HCT116 (cell line): ENCODE measurements at regions not wholly inside any gene's neighbourhood (a gene's known extent, or its start where the extent isn't known, plus 50 kb on each side); places are given as distances from the start of the nearest gene placed in this dataset.

Source experiments
- ATAC-seq: fragments of 200-7000 bp; cut with Tn5 transposase; 2 replicates; pipeline ENCODE4 v1.9.1; 2020; ENCODE audit warnings: mild to moderate bottlenecking, moderate library complexity
- BruUV-seq: library from RNA; stranded (reverse); fragments of 400-500 nt; replicated peaks from 2 replicates; lab custom pipeline; 2021; lab: Mats Ljungman, UMichigan
- CTCF ChIA-PET: fragments of 300-600 bp; sonication (Branson Sonifier 250); formaldehyde crosslinking; loops from one replicate; lab custom pipeline; 2021; ENCODE audit warnings: antibody characterized with exemption; lab: Charles Lee
- POLR2A ChIA-PET: fragments of 300-600, 350-600 bp; sonication (Branson Sonifier 250); formaldehyde crosslinking; loops from one replicate; lab custom pipeline; 2021; ENCODE audit warnings: antibody characterized with exemption; lab: Charles Lee
- RAD21 ChIA-PET, 2 experiments: fragments of 300-600 bp; sonication (Branson Sonifier 250); formaldehyde crosslinking; loops; one replicate each; lab custom pipeline; 2023; ENCODE audit warnings: low total read pairs in 2 of 2; ENCODE audit not compliant: uncharacterized antibody in 2 of 2, unreplicated experiment in 2 of 2, low non-redundant PET in 1 of 2; lab: Charles Lee
- DNase-seq: peaks from one replicate; pipeline ENCODE4 v3.0.0-alpha.2; 2010; ENCODE audit warnings: low read depth, low spot score
- H2AFZ ChIP-seq: fragments of 200-600 bp; shearing (Covaris generic), sonication (generic); 2 replicates; pipeline ENCODE4 v1.6.1; 2017; ENCODE audit warnings: low read depth, mixed run types, mixed read lengths, antibody characterized with exemption, low read length; ENCODE audit not compliant: poor library complexity, severe bottlenecking
- H3K27ac ChIP-seq: 2 replicates; pipeline ENCODE4 v1.5.1; 2012; ENCODE audit warnings: low read depth, low read length
- H3K27me3 ChIP-seq: fragments of 200-600 bp; sonication (generic); 2 replicates; pipeline ENCODE4 v1.6.1; 2016; ENCODE audit warnings: mixed run types, low read length, mixed read lengths; ENCODE audit not compliant: insufficient read depth
- H3K36me3 ChIP-seq, 2 experiments: fragments of 200-500 bp in 1 of 2; fragments of 200-600 bp in 1 of 2; sonication (Bioruptor generic) in 1 of 2; sonication (generic) in 1 of 2; 2 replicates each; pipeline versions ENCODE4 v1.5.1 to v1.6.1; 2014 to 2016; ENCODE audit warnings: low read length in 2 of 2, inconsistent platforms in 1 of 2, mixed read lengths in 1 of 2, mixed run types in 1 of 2; ENCODE audit not compliant: insufficient read depth in 2 of 2, control insufficient read depth in 1 of 2
- H3K4me1 ChIP-seq, 2 experiments: fragments of 200-600 bp in 1 of 2; sonication (generic) in 1 of 2; 2 replicates each; pipeline versions ENCODE4 v1.5.1 to v1.6.1; 2012 to 2017; ENCODE audit warnings: low read length in 2 of 2, inconsistent platforms in 1 of 2, mild to moderate bottlenecking in 1 of 2, mixed read lengths in 1 of 2, mixed run types in 1 of 2, moderate library complexity in 1 of 2; ENCODE audit not compliant: insufficient read depth in 2 of 2, control insufficient read depth in 1 of 2
- H3K4me2 ChIP-seq: fragments of 200-600 bp; sonication (generic); 2 replicates; pipeline ENCODE4 v1.6.1; 2017; ENCODE audit warnings: mixed run types, low read length, mixed read lengths
- H3K4me3 ChIP-seq, 2 experiments: fragments of 200-600 bp in 1 of 2; sonication (generic) in 1 of 2; replicated peaks in 1 of 2; 2 replicates each; pipeline ENCODE4 v1.5.1; 2011 to 2016; ENCODE audit warnings: low read length in 2 of 2, control low read depth in 1 of 2, low read depth in 1 of 2, mild to moderate bottlenecking in 1 of 2, mixed read lengths in 1 of 2, mixed run types in 1 of 2
- H3K79me2 ChIP-seq: fragments of 200-600 bp; sonication (generic); 2 replicates; pipeline ENCODE4 v1.6.1; 2017; ENCODE audit warnings: mild to moderate bottlenecking, mixed run types, low read length, moderate library complexity, mixed read lengths; ENCODE audit not compliant: insufficient read depth
- H3K9ac ChIP-seq: fragments of 200-600 bp; sonication (generic); 2 replicates; pipeline ENCODE4 v1.6.1; 2016; ENCODE audit warnings: low read length, mixed read lengths
- H3K9me2 ChIP-seq: fragments of 200-600 bp; sonication (generic), shearing (Covaris generic); 2 replicates; pipeline ENCODE4 v1.6.1; 2017; ENCODE audit warnings: mixed run types, mild to moderate bottlenecking, moderate library complexity; ENCODE audit not compliant: insufficient read depth
- H3K9me3 ChIP-seq, 2 experiments: fragments of 200-500 bp in 1 of 2; fragments of 200-600 bp in 1 of 2; sonication (Bioruptor generic) in 1 of 2; sonication (generic) in 1 of 2; 2 replicates each; pipeline ENCODE4 v1.6.1; 2014 to 2017; ENCODE audit warnings: low read length in 2 of 2, mixed read lengths in 2 of 2, inconsistent platforms in 1 of 2, low read depth in 1 of 2, mild to moderate bottlenecking in 1 of 2, mixed run types in 1 of 2, moderate library complexity in 1 of 2; ENCODE audit not compliant: control insufficient read depth in 1 of 2, insufficient read depth in 1 of 2
- H4K20me1 ChIP-seq: fragments of 200-600 bp; sonication (generic), shearing (Covaris generic); 2 replicates; pipeline ENCODE4 v1.6.1; 2017; ENCODE audit warnings: mixed run types, mild to moderate bottlenecking, moderate library complexity; ENCODE audit not compliant: insufficient read depth
- CEBPB ChIP-seq: IDR thresholded peaks from 2 replicates; pipeline ENCODE4 v1.6.1; 2012; ENCODE audit warnings: low read depth
- EGR1 ChIP-seq: IDR thresholded peaks from 2 replicates; pipeline ENCODE4 v1.6.1; 2012; ENCODE audit warnings: low read depth
- ELF1 ChIP-seq: IDR thresholded peaks from 2 replicates; pipeline ENCODE4 v1.6.1; 2012; ENCODE audit warnings: low read depth, borderline replicate concordance
- EZH2 ChIP-seq: fragments of 200-600 bp; sonication (generic); IDR thresholded peaks from 2 replicates; pipeline ENCODE4 v1.6.1; 2017; ENCODE audit warnings: antibody characterized with exemption, mixed run types
- EZH2phosphoT487 ChIP-seq: fragments of 200-600 bp; IDR thresholded peaks from 2 replicates; pipeline ENCODE4 v1.6.1; 2018; ENCODE audit warnings: antibody characterized with exemption, borderline replicate concordance
- FOSL1 ChIP-seq: IDR thresholded peaks from 2 replicates; pipeline ENCODE4 v1.6.1; 2012; ENCODE audit warnings: low read depth
- RAD21 ChIP-seq: IDR thresholded peaks from 2 replicates; pipeline ENCODE4 v1.6.1; 2012; ENCODE audit warnings: low read depth, mild to moderate bottlenecking
- TCF7L2 ChIP-seq: IDR thresholded peaks from 2 replicates; pipeline ENCODE4 v1.7.0; 2011; ENCODE audit warnings: borderline replicate concordance, inconsistent platforms; ENCODE audit not compliant: insufficient read depth, insufficient read length; ENCODE audit errors: extremely low read depth
- ZFX ChIP-seq: fragments of 450-650 bp; IDR thresholded peaks from 2 replicates; pipeline ENCODE4 v1.6.1; 2017
- ZNF274 ChIP-seq: fragments of 200-500 bp; sonication (Bioruptor generic); IDR thresholded peaks from 2 replicates; pipeline ENCODE4 v1.6.1; 2014; ENCODE audit warnings: mild to moderate bottlenecking, low read depth, low read length, inconsistent platforms
- intact Hi-C: fragments of 100-400 bp; cut with micrococcal nuclease; formaldehyde crosslinking; loops from 2 replicates; pipeline ENCODE4 v1.10.0; 2022
- TF ChIP-seq, protein P1 (sequence below): IDR thresholded peaks from 2 replicates; pipeline ENCODE4 v1.6.1; 2012; ENCODE audit warnings: low read depth
- TF ChIP-seq, protein P2 (sequence below): IDR thresholded peaks from 2 replicates; pipeline ENCODE4 v1.6.1; 2011; ENCODE audit warnings: mild to moderate bottlenecking, low read length, moderate library complexity; ENCODE audit not compliant: insufficient replicate concordance; ENCODE audit errors: extremely low read depth
- TF ChIP-seq, protein P3 (sequence below), 3 experiments: fragments of 200-600 bp in 1 of 3; sonication (generic) in 1 of 3; IDR thresholded peaks in 2 of 3; conservative IDR thresholded peaks in 1 of 3; 2 replicates each; pipeline ENCODE4 v1.5.1; 2012 to 2017; ENCODE audit warnings: low read depth in 2 of 3, low read length in 2 of 3, antibody characterized with exemption in 1 of 3, borderline replicate concordance in 1 of 3, control low read depth in 1 of 3, mild to moderate bottlenecking in 1 of 3, mixed read lengths in 1 of 3, mixed run types in 1 of 3, moderate library complexity in 1 of 3; ENCODE audit not compliant: insufficient read depth in 1 of 3

DNA sequence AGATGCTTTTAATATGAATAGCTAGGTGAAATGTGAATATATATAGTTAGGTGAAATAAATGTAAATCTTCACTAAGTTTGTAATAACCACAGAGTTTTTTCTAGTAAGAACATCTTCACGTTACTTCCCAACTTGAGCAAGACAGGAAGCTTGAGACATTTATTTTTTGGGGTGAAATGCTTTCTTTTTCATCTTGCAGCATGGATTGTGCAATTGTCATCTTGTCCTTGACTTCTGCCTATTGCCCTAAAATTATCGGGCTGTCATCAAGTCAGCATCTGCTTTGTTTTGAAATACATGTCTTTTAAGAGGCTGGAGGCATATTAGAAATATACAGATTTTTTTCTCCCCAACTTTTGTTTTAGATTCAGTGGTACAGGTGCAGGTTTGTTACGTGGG lies 433.9 kb downstream of the PCNX1 start (continued):
- TF ChIP-seq, protein P1, sequence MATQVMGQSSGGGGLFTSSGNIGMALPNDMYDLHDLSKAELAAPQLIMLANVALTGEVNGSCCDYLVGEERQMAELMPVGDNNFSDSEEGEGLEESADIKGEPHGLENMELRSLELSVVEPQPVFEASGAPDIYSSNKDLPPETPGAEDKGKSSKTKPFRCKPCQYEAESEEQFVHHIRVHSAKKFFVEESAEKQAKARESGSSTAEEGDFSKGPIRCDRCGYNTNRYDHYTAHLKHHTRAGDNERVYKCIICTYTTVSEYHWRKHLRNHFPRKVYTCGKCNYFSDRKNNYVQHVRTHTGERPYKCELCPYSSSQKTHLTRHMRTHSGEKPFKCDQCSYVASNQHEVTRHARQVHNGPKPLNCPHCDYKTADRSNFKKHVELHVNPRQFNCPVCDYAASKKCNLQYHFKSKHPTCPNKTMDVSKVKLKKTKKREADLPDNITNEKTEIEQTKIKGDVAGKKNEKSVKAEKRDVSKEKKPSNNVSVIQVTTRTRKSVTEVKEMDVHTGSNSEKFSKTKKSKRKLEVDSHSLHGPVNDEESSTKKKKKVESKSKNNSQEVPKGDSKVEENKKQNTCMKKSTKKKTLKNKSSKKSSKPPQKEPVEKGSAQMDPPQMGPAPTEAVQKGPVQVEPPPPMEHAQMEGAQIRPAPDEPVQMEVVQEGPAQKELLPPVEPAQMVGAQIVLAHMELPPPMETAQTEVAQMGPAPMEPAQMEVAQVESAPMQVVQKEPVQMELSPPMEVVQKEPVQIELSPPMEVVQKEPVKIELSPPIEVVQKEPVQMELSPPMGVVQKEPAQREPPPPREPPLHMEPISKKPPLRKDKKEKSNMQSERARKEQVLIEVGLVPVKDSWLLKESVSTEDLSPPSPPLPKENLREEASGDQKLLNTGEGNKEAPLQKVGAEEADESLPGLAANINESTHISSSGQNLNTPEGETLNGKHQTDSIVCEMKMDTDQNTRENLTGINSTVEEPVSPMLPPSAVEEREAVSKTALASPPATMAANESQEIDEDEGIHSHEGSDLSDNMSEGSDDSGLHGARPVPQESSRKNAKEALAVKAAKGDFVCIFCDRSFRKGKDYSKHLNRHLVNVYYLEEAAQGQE = no peak
- TF ChIP-seq RAD21 = no peak
- TF ChIP-seq ZNF274 = no peak
- no peak for TF ChIP-seq EZH2
- no peak for TF ChIP-seq FOSL1
- no peak for TF ChIP-seq CEBPB
- no peak for TF ChIP-seq EGR1

GRCh38 chr14:71343724-71344123 lies 436.5 kb downstream of the PCNX1 start:
- no peaks in the 10 kb centered on the region for H4K20me1 ChIP-seq

More at GRCh38 chr14:71343724-71344123, 436.5 kb downstream of the PCNX1 start:
- Histone ChIP-seq H3K9me2 (no peaks in the 10 kb centered on the region), H3K4me1 (no peaks in the 10 kb centered on the region), H3K4me2 (no peak overlapping the region), H3K27ac (no peak overlapping the region), H3K9ac (no peak overlapping the region), H3K27me3 (no peaks in the 10 kb centered on the region), H3K4me3 (no peak overlapping the region), H3K36me3 (no peaks in the 10 kb centered on the region), H3K9me3 (no peaks in the 10 kb centered on the region), H3K79me2 (peaks cover 48% of the 10 kb centered on the region)
- no peak for DNase-seq
- POLR2A ChIA-PET = no interaction called here
- CTCF ChIA-PET = no interaction called here
- ATAC-seq = no peak
- BruUV-seq = no TSS peak
- TF ChIP-seq, protein P2, sequence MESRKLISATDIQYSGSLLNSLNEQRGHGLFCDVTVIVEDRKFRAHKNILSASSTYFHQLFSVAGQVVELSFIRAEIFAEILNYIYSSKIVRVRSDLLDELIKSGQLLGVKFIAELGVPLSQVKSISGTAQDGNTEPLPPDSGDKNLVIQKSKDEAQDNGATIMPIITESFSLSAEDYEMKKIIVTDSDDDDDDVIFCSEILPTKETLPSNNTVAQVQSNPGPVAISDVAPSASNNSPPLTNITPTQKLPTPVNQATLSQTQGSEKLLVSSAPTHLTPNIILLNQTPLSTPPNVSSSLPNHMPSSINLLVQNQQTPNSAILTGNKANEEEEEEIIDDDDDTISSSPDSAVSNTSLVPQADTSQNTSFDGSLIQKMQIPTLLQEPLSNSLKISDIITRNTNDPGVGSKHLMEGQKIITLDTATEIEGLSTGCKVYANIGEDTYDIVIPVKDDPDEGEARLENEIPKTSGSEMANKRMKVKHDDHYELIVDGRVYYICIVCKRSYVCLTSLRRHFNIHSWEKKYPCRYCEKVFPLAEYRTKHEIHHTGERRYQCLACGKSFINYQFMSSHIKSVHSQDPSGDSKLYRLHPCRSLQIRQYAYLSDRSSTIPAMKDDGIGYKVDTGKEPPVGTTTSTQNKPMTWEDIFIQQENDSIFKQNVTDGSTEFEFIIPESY = no peak
- TF ChIP-seq, protein P3, sequence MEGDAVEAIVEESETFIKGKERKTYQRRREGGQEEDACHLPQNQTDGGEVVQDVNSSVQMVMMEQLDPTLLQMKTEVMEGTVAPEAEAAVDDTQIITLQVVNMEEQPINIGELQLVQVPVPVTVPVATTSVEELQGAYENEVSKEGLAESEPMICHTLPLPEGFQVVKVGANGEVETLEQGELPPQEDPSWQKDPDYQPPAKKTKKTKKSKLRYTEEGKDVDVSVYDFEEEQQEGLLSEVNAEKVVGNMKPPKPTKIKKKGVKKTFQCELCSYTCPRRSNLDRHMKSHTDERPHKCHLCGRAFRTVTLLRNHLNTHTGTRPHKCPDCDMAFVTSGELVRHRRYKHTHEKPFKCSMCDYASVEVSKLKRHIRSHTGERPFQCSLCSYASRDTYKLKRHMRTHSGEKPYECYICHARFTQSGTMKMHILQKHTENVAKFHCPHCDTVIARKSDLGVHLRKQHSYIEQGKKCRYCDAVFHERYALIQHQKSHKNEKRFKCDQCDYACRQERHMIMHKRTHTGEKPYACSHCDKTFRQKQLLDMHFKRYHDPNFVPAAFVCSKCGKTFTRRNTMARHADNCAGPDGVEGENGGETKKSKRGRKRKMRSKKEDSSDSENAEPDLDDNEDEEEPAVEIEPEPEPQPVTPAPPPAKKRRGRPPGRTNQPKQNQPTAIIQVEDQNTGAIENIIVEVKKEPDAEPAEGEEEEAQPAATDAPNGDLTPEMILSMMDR (IDR thresholded peaks at IDR 0.05 in 2 of 3, conservative IDR thresholded peaks at IDR 0.05 in 1 of 3; ENCODE audit: borderline replicate concordance in 1 of 3, insufficient read depth in 1 of 3, low read depth in 2 of 3, low read length in 2 of 3) = no peak
- TF ChIP-seq ZNF274 = no peak
- TF ChIP-seq ELF1 = no peak
- TF ChIP-seq, protein P1 = no peak
- TF ChIP-seq EZH2phosphoT487 = no peak
- TF ChIP-seq EGR1 = no peak
- no peak for TF ChIP-seq TCF7L2
- TF ChIP-seq CEBPB = no peak
- no peak for TF ChIP-seq ZFX
- no peak for TF ChIP-seq FOSL1
- TF ChIP-seq, all 23 proteins: peak for 0
- RAD21 ChIA-PET = no interaction called here
- H2AFZ ChIP-seq = no peak overlapping the region
- intact Hi-C loops = no loop called here
